Astrocyte (in vitro differentiated cells and primary cell): ENCODE measurements at regions not wholly inside any gene's neighbourhood (a gene's known extent, or its start where the extent isn't known, plus 50 kb on each side); places are given as distances from the start of the nearest gene placed in this dataset.

Source experiments
- DNase-seq: peaks from one replicate; pipeline ENCODE4 v3.0.0-alpha.2; 2010; ENCODE audit warnings: low read depth
- FAIRE-seq: peaks from 2 replicates; lab custom pipeline; 2011; peaks lifted over from hg19 to GRCh38; lab: Jason Lieb, UNC
- H2AFZ ChIP-seq: 2 replicates; pipeline ENCODE4 v1.6.0; 2012; ENCODE audit warnings: low read depth, low read length, inconsistent platforms
- H3K27ac ChIP-seq: 2 replicates; pipeline ENCODE4 v1.5.1; 2011; ENCODE audit warnings: low read depth, low read length, inconsistent platforms
- H3K27me3 ChIP-seq: 2 replicates; pipeline ENCODE4 v1.6.0; 2011; ENCODE audit warnings: low read length, inconsistent platforms; ENCODE audit not compliant: insufficient read depth
- H3K36me3 ChIP-seq: 2 replicates; pipeline ENCODE4 v1.5.1; 2011; ENCODE audit warnings: low read length, inconsistent platforms; ENCODE audit not compliant: insufficient read depth
- H3K4me1 ChIP-seq: 2 replicates; pipeline ENCODE4 v1.5.1; 2011; ENCODE audit warnings: low read length, inconsistent platforms; ENCODE audit not compliant: insufficient read depth
- H3K4me2 ChIP-seq: 2 replicates; pipeline ENCODE4 v1.6.0; 2012; ENCODE audit warnings: low read length, inconsistent platforms
- H3K4me3 ChIP-seq: 2 replicates; pipeline ENCODE4 v1.5.1; 2011; ENCODE audit warnings: low read depth, mild to moderate bottlenecking, low read length, inconsistent platforms; ENCODE audit not compliant: insufficient read depth
- H3K79me2 ChIP-seq: 2 replicates; pipeline ENCODE4 v1.6.0; 2012; ENCODE audit warnings: mild to moderate bottlenecking, low read length, inconsistent platforms; ENCODE audit not compliant: insufficient read depth
- H3K9ac ChIP-seq: 2 replicates; pipeline ENCODE4 v1.6.0; 2012; ENCODE audit warnings: mild to moderate bottlenecking, low read length, inconsistent platforms
- H3K9me3 ChIP-seq: 2 replicates; pipeline ENCODE4 v1.5.1; 2012; ENCODE audit warnings: low read depth, mild to moderate bottlenecking, low read length, inconsistent platforms; ENCODE audit not compliant: insufficient read depth
- H4K20me1 ChIP-seq: 2 replicates; pipeline ENCODE4 v1.6.0; 2012; ENCODE audit warnings: low read length, inconsistent platforms; ENCODE audit not compliant: insufficient read depth
- H3K27ac Mint-ChIP-seq: one replicate; pipeline ENCODE4 v1.8.0; 2021; ENCODE audit warnings: mild to moderate bottlenecking, mixed read lengths; ENCODE audit not compliant: unreplicated experiment
- H3K27me3 Mint-ChIP-seq: one replicate; pipeline ENCODE4 v1.8.0; 2021; ENCODE audit warnings: low read depth, mixed read lengths; ENCODE audit not compliant: unreplicated experiment
- H3K36me3 Mint-ChIP-seq: one replicate; pipeline ENCODE4 v1.8.0; 2021; ENCODE audit warnings: low read depth, mixed read lengths; ENCODE audit not compliant: unreplicated experiment
- H3K4me1 Mint-ChIP-seq: one replicate; pipeline ENCODE4 v1.8.0; 2021; ENCODE audit warnings: low read depth, mixed read lengths; ENCODE audit not compliant: unreplicated experiment
- H3K4me3 Mint-ChIP-seq: one replicate; pipeline ENCODE4 v1.8.0; 2021; ENCODE audit warnings: mild to moderate bottlenecking, moderate library complexity, mixed read lengths; ENCODE audit not compliant: unreplicated experiment
- H3K9me3 Mint-ChIP-seq: one replicate; pipeline ENCODE4 v1.8.0; 2021; ENCODE audit warnings: mild to moderate bottlenecking, mixed read lengths; ENCODE audit not compliant: unreplicated experiment
- CTCF ChIP-seq: IDR thresholded peaks from 2 replicates; pipeline ENCODE4 v1.5.1; 2011; ENCODE audit warnings: low read depth, mild to moderate bottlenecking, inconsistent platforms, low read length, moderate library complexity; ENCODE audit not compliant: insufficient read depth
- EZH2 ChIP-seq: IDR thresholded peaks from 2 replicates; pipeline ENCODE4 v1.6.1; 2012; ENCODE audit warnings: mild to moderate bottlenecking, low read length, inconsistent platforms; ENCODE audit not compliant: insufficient read depth

DNA sequence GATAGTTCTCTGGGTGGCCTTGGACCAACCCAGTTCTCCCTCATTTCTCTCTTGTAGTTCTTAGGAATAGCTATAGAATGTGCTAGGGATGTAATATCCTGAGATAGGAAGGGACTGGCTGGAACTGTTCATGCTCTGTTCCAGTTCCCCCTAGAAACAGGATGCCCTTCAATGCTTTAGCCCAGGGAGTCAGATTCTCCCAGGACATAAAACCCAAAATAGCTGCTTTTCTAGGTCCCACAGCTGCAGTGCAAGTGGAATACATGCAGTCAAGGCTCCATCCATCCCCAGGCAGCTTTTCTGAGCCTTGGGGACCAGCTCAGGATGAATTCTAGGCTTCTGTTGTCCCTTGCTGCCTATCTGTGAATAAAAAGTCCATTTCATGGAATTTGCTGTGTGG is 257.3 kb upstream of the CTAGE1 start:
- no peak for TF ChIP-seq CTCF
- TF ChIP-seq EZH2: no peak
- Mint-ChIP-seq H3K4me1 (peaks cover 30% of the 10 kb centered on the region), H3K36me3 (peaks cover 4% of the 10 kb centered on the region), H3K27me3 (no peaks in the 10 kb centered on the region), H3K9me3 (peaks cover 13% of the 10 kb centered on the region), H3K27ac (peak overlapping the region; percentile 98), H3K4me3 (no peak overlapping the region)
- Histone ChIP-seq H3K9me3 (no peaks in the 10 kb centered on the region), H4K20me1 (no peaks in the 10 kb centered on the region), H2AFZ (no peak overlapping the region), H3K4me1 (peaks cover 29% of the 10 kb centered on the region), H3K36me3 (no peaks in the 10 kb centered on the region), H3K27me3 (no peaks in the 10 kb centered on the region), H3K4me2 (peak overlapping the region; percentile 64), H3K79me2 (no peaks in the 10 kb centered on the region), H3K9ac (peak overlapping the region; percentile 75), H3K27ac (peak overlapping the region; percentile 93), H3K4me3 (no peak overlapping the region)
- no peak for FAIRE-seq
- no peak for DNase-seq

- FAIRE-seq: no peak
These were observed 256.7 kb upstream of the RBBP8 start for GRCh38 chr18:22676423-22676822.

More at GRCh38 chr18:22676423-22676822, 256.7 kb upstream of the RBBP8 start:
- no peaks in the 10 kb centered on the region for H3K9me3 ChIP-seq
- H3K4me3 Mint-ChIP-seq: no peak overlapping the region
- no peak overlapping the region for H3K4me2 ChIP-seq
- H3K27ac ChIP-seq: no peak overlapping the region
- H3K79me2 ChIP-seq: no peaks in the 10 kb centered on the region
- peaks cover 13% of the 10 kb centered on the region for H3K9me3 Mint-ChIP-seq
- H3K9ac ChIP-seq: no peak overlapping the region
- H3K36me3 Mint-ChIP-seq: peaks cover 4% of the 10 kb centered on the region
- no peaks in the 10 kb centered on the region for H3K27me3 ChIP-seq
- no peak overlapping the region for H2AFZ ChIP-seq
- no peak for DNase-seq
- peaks cover 20% of the 10 kb centered on the region for H3K4me1 Mint-ChIP-seq
- no peaks in the 10 kb centered on the region for H3K36me3 ChIP-seq
- no peak overlapping the region for H3K27ac Mint-ChIP-seq
- no peaks in the 10 kb centered on the region for H3K27me3 Mint-ChIP-seq
- H3K4me3 ChIP-seq: no peak overlapping the region
- peaks cover 24% of the 10 kb centered on the region for H3K4me1 ChIP-seq
- TF ChIP-seq EZH2 (no peak), CTCF (no peak)
- no peaks in the 10 kb centered on the region for H4K20me1 ChIP-seq
